Suppressor macrophage treated with lipopolysaccharide for 1 hour (primary cell): ENCODE measurements at regions not wholly inside any gene's neighbourhood (a gene's known extent, or its start where the extent isn't known, plus 50 kb on each side); places are given as distances from the start of the nearest gene placed in this dataset.
A peak's percentile ranks its signal among the peaks of the same experiment; 100 is the strongest.
"Not testable (repeated sequence)": the region's sequence is repeated elsewhere in the genome, so short reads cannot be mapped to it uniquely, and the experiment has no call there.

Experiments
- DNase-seq, 3 donors: peaks; one replicate each; pipeline ENCODE4 v3.0.0-alpha.2; 2020 to 2022

- DNase-seq: no peak
Measured at GRCh38 chr18:67840379-67840778, 323.9 kb upstream of the DSEL start.

- no peak for DNase-seq
Measured at GRCh38 chr18:67818432-67818831, 301.9 kb upstream of the DSEL start.

- DNase-seq: no peak
Measured at GRCh38 chr18:67815280-67815679, 298.8 kb upstream of the DSEL start.

GRCh38 chr18:67813380-67814028 lies 297.0 kb upstream of the DSEL start:
- no peak for DNase-seq

- DNase-seq: no peak
Measured at GRCh38 chr18:67805261-67805660, 288.7 kb upstream of the DSEL start.

GRCh38 chr18:67794521-67794920 lies 278.0 kb upstream of the DSEL start:
- DNase-seq: no peak

GRCh38 chr18:67790527-67790926 lies 274.0 kb upstream of the DSEL start:
- DNase-seq: peak in 1 of 3 donors; percentile 12

GRCh38 chr18:67789165-67789545 lies 272.6 kb upstream of the DSEL start:
- no peak for DNase-seq

- DNase-seq: no peak
Measured at GRCh38 chr18:67788310-67789164, 272.0 kb upstream of the DSEL start.

GRCh38 chr18:67783196-67783946 lies 266.9 kb upstream of the DSEL start:
- peak in 2 of 3 donors; percentile 5 to 31 for DNase-seq

- DNase-seq: no peak
Measured at GRCh38 chr18:67778016-67778415, 261.5 kb upstream of the DSEL start.

GRCh38 chr18:67776929-67777328 lies 260.4 kb upstream of the DSEL start:
- peak in 2 of 3 donors; percentile 4 to 11 for DNase-seq

- no peak for DNase-seq
Measured at GRCh38 chr18:67771271-67771670, 254.8 kb upstream of the DSEL start.

GRCh38 chr18:67770520-67770919 lies 254.0 kb upstream of the DSEL start:
- no peak for DNase-seq

GRCh38 chr18:67766930-67767329 lies 250.4 kb upstream of the DSEL start:
- DNase-seq: peak; percentile 30 to 78 (median 43)

GRCh38 chr18:67752211-67752610 lies 235.7 kb upstream of the DSEL start:
- DNase-seq: not testable (repeated sequence)

GRCh38 chr18:67742954-67743353 lies 226.4 kb upstream of the DSEL start:
- DNase-seq: no peak

GRCh38 chr18:67742525-67742924 lies 226.0 kb upstream of the DSEL start:
- no peak for DNase-seq

GRCh38 chr18:67735506-67735905 lies 219.0 kb upstream of the DSEL start:
- no peak for DNase-seq

GRCh38 chr18:67733088-67733487 lies 216.6 kb upstream of the DSEL start:
- no peak for DNase-seq

- DNase-seq: no peak
Measured at GRCh38 chr18:67731851-67732250, 215.3 kb upstream of the DSEL start.

- DNase-seq: no peak
Measured at GRCh38 chr18:67730886-67731285, 214.4 kb upstream of the DSEL start.

- no peak for DNase-seq
Measured at GRCh38 chr18:67728364-67728763, 211.8 kb upstream of the DSEL start.

- DNase-seq: no peak
Measured at GRCh38 chr18:67726882-67727281, 210.4 kb upstream of the DSEL start.
